K562 (cell line): ENCODE measurements at regions not wholly inside any gene's neighbourhood (a gene's known extent, or its start where the extent isn't known, plus 50 kb on each side); places are given as distances from the start of the nearest gene placed in this dataset.

ENCODE experiments used
- CTCF ChIP-seq, 3 experiments: IDR thresholded peaks in 2 of 3; conservative IDR thresholded peaks in 1 of 3; 2 replicates each; pipeline ENCODE4 v1.5.1; 2011 to 2012; ENCODE audit warnings: low read length in 3 of 3, mild to moderate bottlenecking in 3 of 3, control low read depth in 2 of 3, improper control_type of control experiment in 1 of 3, inconsistent platforms in 1 of 3, low read depth in 1 of 3, mixed read lengths in 1 of 3, moderate library complexity in 1 of 3; ENCODE audit not compliant: insufficient read depth in 2 of 3
- EP300 ChIP-seq: IDR thresholded peaks from 2 replicates; pipeline ENCODE4 v1.6.1; 2012; ENCODE audit warnings: low read length, improper control_type of control experiment
- GABPB2 ChIP-seq: fragments of 250-450 bp; sonication (Bioruptor Pico); conservative IDR thresholded peaks from 2 replicates; pipeline ENCODE4 v1.5.1; 2021; ENCODE audit warnings: mild to moderate bottlenecking
- NFYB ChIP-seq: IDR thresholded peaks from 2 replicates; pipeline ENCODE4 v1.6.1; 2011; ENCODE audit warnings: mild to moderate bottlenecking, moderate library complexity; ENCODE audit not compliant: insufficient read length; ENCODE audit errors: extremely low read depth
- NR2C2 ChIP-seq, 2 experiments: fragments of 200-800 bp in 1 of 2; sonication (Bioruptor generic) in 1 of 2; sonication (generic) in 1 of 2; formaldehyde crosslinking in 1 of 2; IDR thresholded peaks; 2 replicates each; pipeline versions ENCODE4 v1.6.1 to v1.8.0; 2016 to 2022; ENCODE audit warnings: mild to moderate bottlenecking in 1 of 2, missing compliant biosample characterization in 1 of 2, missing genetic modification characterization in 1 of 2, missing genetic modification reagents in 1 of 2

GRCh38 chr1:14138135-14138506 lies 438.1 kb downstream of the PRDM2 start:
- TF ChIP-seq NFYB, result no peak
- TF ChIP-seq GABPB2, result no peak
- no peak for TF ChIP-seq CTCF (IDR thresholded peaks at IDR 0.05 in 2 of 3, conservative IDR thresholded peaks at IDR 0.05 in 1 of 3; ENCODE audit: insufficient read depth in 2 of 3, low read depth in 1 of 3, low read length in 3 of 3)
- TF ChIP-seq EP300, result no peak
- no peak for TF ChIP-seq NR2C2 (CRISPR knock-in tag; IDR thresholded peaks at IDR 0.05)
- TF ChIP-seq NR2C2 (tag; IDR thresholded peaks at IDR 0.05), result no peak
